Stimulated activated CD4-positive, alpha-beta T cell treated with anti-CD3 and anti-CD28 coated beads, Interleukin-1b, Interleukin-23, amount 100 ng/mL, for 48 hours (primary cell): ENCODE measurements at regions not wholly inside any gene's neighbourhood (a gene's known extent, or its start where the extent isn't known, plus 50 kb on each side); places are given as distances from the start of the nearest gene placed in this dataset.
"Not testable (repeated sequence)": the region's sequence is repeated elsewhere in the genome, so short reads cannot be mapped to it uniquely, and the experiment has no call there.

Experiments
- DNase-seq: peaks from one replicate; pipeline ENCODE4 v3.0.0-alpha.2; 2020

DNA sequence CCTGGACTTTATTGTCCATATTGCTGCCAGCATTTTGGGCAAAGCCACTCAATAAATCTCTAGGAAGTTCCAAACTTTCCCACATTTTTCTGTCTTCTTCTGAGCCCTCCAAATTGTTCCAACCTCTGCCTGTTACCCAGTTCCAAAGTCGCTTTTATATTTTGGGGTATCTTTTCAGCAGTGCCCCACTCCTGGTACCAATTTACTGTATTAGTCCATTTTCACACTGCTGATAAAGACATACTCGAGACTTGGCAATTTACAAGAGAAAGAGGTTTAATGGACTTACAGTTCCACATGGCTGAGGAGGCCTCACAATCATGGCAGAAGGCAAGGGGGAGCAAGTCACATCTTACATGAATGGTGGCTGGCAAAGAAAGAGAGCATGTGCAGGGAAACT, 53.4 kb downstream of the AHSP start:
- DNase-seq: not testable (repeated sequence)

DNA sequence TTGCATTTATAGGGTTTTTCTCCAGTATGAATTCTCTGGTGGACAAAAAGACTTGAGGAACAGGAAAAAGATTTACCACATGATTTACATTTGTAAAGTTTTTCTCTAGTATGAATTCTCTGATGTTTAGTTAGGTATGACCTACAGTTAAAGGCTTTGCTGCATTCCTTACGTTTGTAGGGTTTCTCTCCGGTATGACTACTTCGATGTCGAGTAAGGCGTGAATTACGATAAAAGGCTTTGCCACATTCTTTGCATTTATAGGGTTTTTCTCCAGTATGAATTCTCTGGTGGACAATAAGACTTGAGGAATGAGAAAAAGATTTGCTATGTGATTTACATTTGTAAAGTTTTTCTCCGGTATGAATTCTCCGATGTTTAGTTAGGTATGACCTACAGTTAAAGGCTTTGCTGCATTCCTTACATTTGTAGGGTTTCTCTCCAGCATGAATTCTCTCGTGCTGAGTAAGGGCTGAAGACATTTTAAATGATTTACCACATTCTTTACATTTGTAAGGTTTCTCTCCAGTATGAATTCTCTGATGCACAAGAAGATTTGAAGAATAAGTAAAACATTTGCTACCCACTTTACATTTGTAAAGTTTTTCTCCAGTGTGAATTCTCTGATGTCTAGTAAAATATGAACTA, 74.2 kb downstream of the AHSP start:
- DNase-seq: not testable (repeated sequence)

GRCh38 chr16:31618130-31618529, 90.4 kb downstream of the AHSP start:
- DNase-seq: no peak

- no peak for DNase-seq
These were observed 108.7 kb downstream of the AHSP start for GRCh38 chr16:31636433-31636832.

GRCh38 chr16:31641279-31641678, 113.6 kb downstream of the AHSP start:
- DNase-seq: no peak

DNA sequence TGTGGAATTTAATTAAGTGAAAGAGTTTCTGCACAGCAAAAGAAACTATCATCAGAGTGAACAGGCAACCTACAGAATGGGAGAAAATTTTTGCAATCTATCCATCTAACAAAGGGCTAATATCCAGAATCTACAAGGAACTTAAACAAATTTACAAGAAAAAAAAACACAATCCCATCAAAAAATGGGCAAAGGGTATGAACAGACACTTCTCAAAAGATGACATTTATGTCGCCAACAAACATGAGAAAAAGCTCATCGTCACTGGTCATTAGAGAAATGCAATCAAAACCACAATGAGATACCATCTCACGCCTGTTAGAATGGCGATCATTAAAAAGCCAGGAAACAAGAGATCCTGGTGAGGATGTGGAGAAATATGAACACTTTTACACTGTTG, 128.0 kb downstream of the AHSP start:
- DNase-seq: not testable (repeated sequence)

- no peak for DNase-seq
These were observed 137.2 kb downstream of the AHSP start for GRCh38 chr16:31664683-31665482.

GRCh38 chr16:31674686-31675085, 147.0 kb downstream of the AHSP start:
- DNase-seq: no peak

DNA sequence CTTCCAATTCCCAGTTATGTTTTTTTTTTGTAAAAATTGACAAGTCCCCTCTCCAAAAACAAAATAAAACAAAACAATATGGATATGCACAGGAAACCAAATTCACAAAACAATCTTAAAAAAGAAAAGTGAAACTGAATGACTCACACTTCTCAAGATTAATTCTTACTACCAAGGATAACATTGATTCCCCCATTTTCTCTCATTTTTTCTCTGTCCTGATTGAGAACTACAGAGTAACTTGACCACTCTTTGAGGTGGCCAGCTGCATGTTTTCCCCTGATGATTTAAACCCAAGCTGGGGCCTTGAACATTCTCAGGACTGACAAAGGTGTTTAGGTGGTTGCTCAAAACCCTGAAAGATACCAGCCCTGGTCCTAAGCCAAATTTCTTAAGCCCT, 149.0 kb downstream of the AHSP start:
- no peak for DNase-seq

DNA sequence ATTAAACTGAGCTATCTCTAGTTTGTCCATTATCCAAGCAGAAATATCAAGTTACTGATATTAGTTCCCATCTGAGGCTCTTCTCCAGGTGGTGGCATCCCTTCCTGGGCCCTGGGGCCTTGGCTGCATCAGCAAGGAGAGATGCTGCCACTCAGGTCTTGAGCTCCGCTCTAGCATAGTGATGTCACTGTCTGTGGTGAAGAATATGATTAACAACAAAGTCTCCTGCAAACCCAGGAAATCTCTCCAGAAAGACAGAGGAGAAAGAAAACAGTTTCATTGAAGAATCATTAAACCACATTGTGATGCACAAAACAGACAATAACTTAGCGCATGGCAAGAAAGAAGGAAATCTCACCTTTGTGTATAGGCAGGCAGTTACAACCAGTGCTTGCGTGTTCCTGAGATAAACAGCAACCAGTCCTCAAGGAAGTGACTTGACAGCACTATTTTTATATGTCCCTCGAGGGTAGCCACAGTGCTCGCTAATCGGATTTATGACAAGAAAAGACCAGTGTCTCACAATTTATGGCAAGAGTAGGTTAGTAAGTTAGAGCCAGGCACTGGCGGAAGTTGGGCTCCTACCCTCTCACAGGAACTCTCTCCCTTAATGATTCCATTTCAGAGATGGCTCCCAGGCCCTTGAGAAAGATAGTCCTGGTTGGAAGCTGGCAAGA, 151.1 kb downstream of the AHSP start:
- no peak for DNase-seq

DNA sequence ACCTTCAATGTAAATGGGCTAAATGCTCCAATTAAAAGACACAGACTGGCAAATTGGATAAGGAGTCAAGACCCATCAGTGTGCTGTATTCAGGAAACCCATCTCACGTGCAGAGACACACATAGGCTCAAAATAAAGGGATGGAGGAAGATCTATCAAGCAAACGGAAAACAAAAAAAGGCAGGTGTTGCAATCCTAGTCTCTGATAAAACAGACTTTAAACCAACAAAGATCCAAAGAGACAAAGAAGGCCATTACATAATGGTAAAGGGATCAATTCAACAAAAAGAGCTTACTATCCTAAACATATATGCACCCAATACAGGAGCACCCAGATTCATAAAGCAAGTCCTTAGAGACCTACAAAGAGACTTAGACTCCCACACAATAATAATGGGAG, 161.6 kb downstream of the AHSP start:
- not testable (repeated sequence) for DNase-seq

DNA sequence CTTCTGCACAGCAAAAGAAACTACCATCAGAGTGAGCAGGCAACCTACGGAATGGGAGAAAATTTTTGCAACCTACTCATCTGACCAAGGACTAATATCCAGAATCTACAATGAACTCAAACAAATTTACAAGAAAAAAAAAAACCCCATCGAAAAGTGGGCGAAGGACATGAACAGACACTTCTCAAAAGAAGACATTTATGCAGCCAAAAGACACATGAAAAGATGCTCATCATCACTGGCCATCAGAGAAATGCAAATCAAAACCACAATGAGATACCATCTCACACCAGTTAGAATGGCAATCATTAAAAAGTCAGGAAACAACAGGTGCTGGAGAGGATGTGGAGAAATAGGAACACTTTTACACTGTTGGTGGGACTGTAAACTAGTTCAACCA, 164.6 kb downstream of the AHSP start:
- DNase-seq: not testable (repeated sequence)

DNA sequence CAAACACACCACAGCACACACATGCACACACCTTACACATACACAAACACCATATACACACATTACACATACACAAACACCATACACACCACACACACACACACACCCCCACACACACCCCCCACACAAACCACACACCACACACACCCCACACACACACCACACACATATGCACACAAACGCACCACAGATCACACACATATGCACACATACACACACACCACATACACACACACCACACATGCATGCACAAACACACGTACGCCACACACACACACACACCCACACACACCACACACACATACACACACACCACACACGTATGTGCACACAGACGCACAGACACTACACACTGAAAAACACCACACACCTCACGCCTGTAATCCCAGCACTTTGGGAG, 166.0 kb downstream of the AHSP start:
- no peak for DNase-seq

DNA sequence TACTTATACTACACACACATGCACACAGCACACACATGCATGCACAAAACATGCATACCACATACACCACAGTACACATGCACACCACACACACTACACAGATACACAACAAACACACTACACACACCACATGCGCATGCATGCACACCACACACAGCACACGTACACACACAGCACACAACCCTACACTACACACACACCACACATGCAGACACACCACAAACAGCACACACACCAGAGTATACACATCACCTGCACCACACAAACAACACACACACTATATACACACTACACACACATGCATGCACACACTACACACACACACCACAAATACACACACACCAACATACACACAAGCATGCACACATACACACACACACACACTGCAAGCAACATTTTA, 166.8 kb downstream of the AHSP start:
- no peak for DNase-seq

GRCh38 chr16:31695667-31696066, 168.0 kb downstream of the AHSP start:
- DNase-seq: peak; percentile 37

DNA sequence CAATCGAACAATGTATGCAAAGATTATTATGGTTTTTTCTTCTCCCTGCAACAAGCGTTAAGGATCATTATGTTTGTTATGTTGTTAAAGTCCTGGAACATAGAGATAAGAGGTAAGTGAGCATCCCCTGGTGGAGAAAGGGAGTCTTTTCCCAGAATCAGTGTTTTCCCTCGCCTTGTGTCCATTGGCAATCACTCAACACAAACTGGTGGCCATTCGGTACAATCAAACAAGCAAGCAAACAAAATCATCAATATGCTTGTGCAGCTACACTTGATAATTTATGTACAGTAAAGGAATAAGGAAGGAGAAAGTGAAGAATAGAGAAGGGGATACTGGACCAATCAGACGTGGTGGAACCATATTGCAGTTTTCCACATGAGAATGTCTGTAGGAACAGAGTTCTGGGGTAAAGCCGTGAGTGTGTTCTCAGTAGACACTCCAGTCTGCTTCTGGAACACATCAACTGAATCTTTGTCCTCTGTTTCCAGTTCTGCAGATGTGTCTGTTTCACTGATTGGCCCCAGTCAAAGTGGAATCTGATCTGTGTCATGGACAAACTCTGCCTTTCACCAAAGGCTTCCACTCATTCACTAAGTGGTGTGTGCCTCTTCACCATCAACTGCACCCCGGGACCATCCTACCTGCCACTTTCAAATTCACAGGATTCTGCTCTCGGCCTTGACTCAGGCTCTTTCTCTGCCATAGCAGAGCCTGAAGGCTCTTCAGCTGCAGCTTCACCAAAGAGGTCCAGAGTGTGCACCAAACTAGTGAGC, 169.5 kb downstream of the AHSP start:
- DNase-seq: no peak

GRCh38 chr16:31697744-31698125, 170.0 kb downstream of the AHSP start:
- no peak for DNase-seq

- no peak for DNase-seq
These were observed 171.2 kb downstream of the AHSP start for GRCh38 chr16:31698901-31699300.

GRCh38 chr16:31699601-31700000, 171.9 kb downstream of the AHSP start:
- no peak for DNase-seq

GRCh38 chr16:31700200-31700529, 172.5 kb downstream of the AHSP start:
- no peak for DNase-seq

DNA sequence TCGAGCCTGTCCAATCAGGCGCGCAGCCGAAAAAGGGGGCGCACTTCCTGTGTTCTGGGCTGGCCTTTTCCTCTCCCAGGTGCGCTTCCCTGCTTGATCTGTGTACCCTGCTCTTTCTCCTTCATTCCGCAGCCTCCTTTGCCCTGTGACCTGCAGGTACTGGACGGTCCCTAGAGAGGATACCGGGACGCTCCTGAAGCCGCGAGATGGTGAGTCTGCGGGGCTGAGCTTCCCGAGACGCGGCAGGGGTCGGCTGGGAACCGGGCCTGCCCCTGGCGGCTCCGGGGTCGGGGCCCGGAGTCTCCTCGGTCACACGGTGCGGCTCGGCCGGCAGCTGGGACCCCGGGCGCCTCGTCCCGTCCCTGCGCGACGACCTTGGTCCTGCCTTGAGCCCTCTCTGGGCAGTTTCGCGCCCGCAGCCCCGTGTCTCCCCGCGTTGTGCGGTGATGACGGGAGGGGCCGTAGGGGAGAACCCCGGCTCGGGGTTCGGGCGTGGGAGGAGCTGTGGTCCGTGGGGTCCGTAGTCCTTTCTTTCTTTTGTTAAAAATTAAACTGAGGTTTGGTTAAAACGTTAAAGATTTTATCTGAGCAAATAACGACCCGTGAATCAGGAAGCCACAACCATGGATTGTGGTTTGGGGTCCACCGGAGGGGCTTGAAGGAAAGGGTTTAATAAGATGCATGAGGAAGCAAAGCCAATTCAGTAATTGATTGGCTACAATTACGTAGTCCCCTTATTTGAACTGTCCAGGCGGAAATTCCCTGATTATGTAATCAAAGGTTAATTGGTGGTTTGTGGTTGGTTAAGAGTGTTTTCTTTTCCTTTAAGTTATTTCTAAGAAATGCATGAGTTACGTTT, 172.8 kb upstream of the ZNF267 start:
- peak; percentile 86 for DNase-seq

DNA sequence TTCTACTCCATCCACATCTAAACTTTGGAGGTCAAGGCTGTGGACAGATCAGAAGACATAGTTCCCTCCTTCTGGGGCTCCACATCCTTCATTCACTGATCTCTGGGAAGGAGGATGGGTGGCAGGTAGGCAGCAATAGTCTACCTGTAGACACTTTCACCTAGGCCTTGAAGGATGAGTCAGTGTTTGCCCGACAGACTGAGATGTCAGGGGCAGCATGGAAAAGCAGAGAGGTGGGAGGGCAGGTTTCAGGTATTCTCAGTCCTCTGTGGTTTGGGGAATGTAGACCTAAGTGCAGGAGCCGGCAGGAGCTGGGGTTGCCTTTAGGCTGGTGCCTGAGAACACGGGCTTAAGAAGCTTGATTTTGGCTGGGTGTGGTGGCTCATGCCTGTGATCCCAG, 171.9 kb upstream of the ZNF267 start:
- no peak for DNase-seq
